Keratinocyte (primary cell): ENCODE measurements at regions not wholly inside any gene's neighbourhood (a gene's known extent, or its start where the extent isn't known, plus 50 kb on each side); places are given as distances from the start of the nearest gene placed in this dataset.

ENCODE experiments used
- DNase-seq: peaks from one replicate; pipeline ENCODE4 v3.0.0-alpha.2; 2011; ENCODE audit warnings: low read depth, missing footprints, low spot score
- FAIRE-seq: peaks from 2 replicates; lab custom pipeline; 2011; peaks lifted over from hg19 to GRCh38; lab: Jason Lieb, UNC
- H2AFZ ChIP-seq: 2 replicates; pipeline ENCODE4 v1.6.0; 2012; ENCODE audit warnings: low read length, control low read depth, inconsistent platforms; ENCODE audit not compliant: control insufficient read depth
- H3K27ac ChIP-seq: 2 replicates; pipeline ENCODE4 v1.5.1; 2011; ENCODE audit warnings: low read length; ENCODE audit not compliant: control insufficient read depth, insufficient read depth
- H3K27me3 ChIP-seq: 3 replicates; pipeline ENCODE4 v1.6.0; 2011; ENCODE audit warnings: low read length; ENCODE audit not compliant: control insufficient read depth, insufficient read depth; ENCODE audit errors: extremely low read depth
- H3K36me3 ChIP-seq, 2 experiments: 2 replicates in 1 of 2; 3 replicates in 1 of 2; pipeline ENCODE4 v1.5.1; 2011; ENCODE audit warnings: low read length in 2 of 2, mild to moderate bottlenecking in 1 of 2; ENCODE audit not compliant: control insufficient read depth in 2 of 2, insufficient read depth in 2 of 2; ENCODE audit errors: extremely low read depth in 1 of 2
- H3K4me1 ChIP-seq: 3 replicates; pipeline ENCODE4 v1.5.1; 2011; ENCODE audit warnings: low read length; ENCODE audit not compliant: control insufficient read depth, insufficient read depth; ENCODE audit errors: extremely low read depth
- H3K4me2 ChIP-seq: 3 replicates; pipeline ENCODE4 v1.6.0; 2011; ENCODE audit warnings: low read depth, low read length; ENCODE audit not compliant: control insufficient read depth, insufficient read depth; ENCODE audit errors: extremely low read depth
- H3K4me3 ChIP-seq, 3 experiments: fragments of 200-600 bp in 1 of 3; sonication (generic) in 1 of 3; 2 replicates in 2 of 3; 3 replicates in 1 of 3; pipeline ENCODE4 v1.5.1; 2011 to 2016; ENCODE audit warnings: low read length in 3 of 3, mild to moderate bottlenecking in 3 of 3, control low read depth in 2 of 3, inconsistent platforms in 1 of 3, low read depth in 1 of 3, mixed read lengths in 1 of 3, mixed run types in 1 of 3, moderate library complexity in 1 of 3; ENCODE audit not compliant: control insufficient read depth in 2 of 3, insufficient read depth in 2 of 3; ENCODE audit errors: extremely low read depth in 1 of 3
- H3K79me2 ChIP-seq: 2 replicates; pipeline ENCODE4 v1.6.0; 2012; ENCODE audit warnings: low read length; ENCODE audit not compliant: control insufficient read depth, insufficient read depth
- H3K9ac ChIP-seq: 3 replicates; pipeline ENCODE4 v1.6.0; 2011; ENCODE audit warnings: low read length; ENCODE audit not compliant: control insufficient read depth, insufficient read depth; ENCODE audit errors: extremely low read depth
- H3K9me1 ChIP-seq: 3 replicates; pipeline ENCODE4 v1.6.0; 2011; ENCODE audit warnings: low read length; ENCODE audit not compliant: control insufficient read depth, insufficient read depth; ENCODE audit errors: extremely low read depth
- H3K9me3 ChIP-seq: 2 replicates; pipeline ENCODE4 v1.5.1; 2012; ENCODE audit warnings: low read depth, low read length; ENCODE audit not compliant: control insufficient read depth
- H4K20me1 ChIP-seq: 3 replicates; pipeline ENCODE4 v1.6.0; 2011; ENCODE audit warnings: low read length; ENCODE audit not compliant: control insufficient read depth, insufficient read depth; ENCODE audit errors: extremely low read depth
- CTCF ChIP-seq, 3 experiments: IDR thresholded peaks in 1 of 3; conservative IDR thresholded peaks in 1 of 3; optimal IDR thresholded peaks in 1 of 3; 2 replicates in 2 of 3; 3 replicates in 1 of 3; pipeline versions ENCODE3 to v1.5.1; 2011; ENCODE audit warnings: low read length in 3 of 3, mild to moderate bottlenecking in 3 of 3, moderate library complexity in 2 of 3, control low read depth in 1 of 3, inconsistent platforms in 1 of 3; ENCODE audit not compliant: insufficient read depth in 2 of 3; ENCODE audit errors: extremely low read depth in 1 of 3
- EZH2 ChIP-seq: IDR thresholded peaks from one replicate; pipeline ENCODE4 v1.6.1; 2012; ENCODE audit warnings: inconsistent platforms, mild to moderate bottlenecking, low read length, moderate library complexity
- dilution Hi-C: fragments of 300-500 bp; cut with MboI; formaldehyde crosslinking; loops from one replicate; pipeline ENCODE4 v1.7.0; 2020; ENCODE audit warnings: low sequenced_read_pairs; ENCODE audit not compliant: extremely low pct_ligation_motif_present

GRCh38 chr2:41119489-41119888 is 667.6 kb upstream of the SLC8A1 start:
- TF ChIP-seq EZH2 (no peak), CTCF (optimal IDR thresholded peaks at IDR 0.05 in 1 of 3, IDR thresholded peaks at IDR 0.05 in 1 of 3, conservative IDR thresholded peaks at IDR 0.05 in 1 of 3; ENCODE audit: extremely low read depth in 1 of 3, insufficient read depth in 2 of 3, low read length in 3 of 3) (no peak)
- no peaks in the 10 kb centered on the region for H4K20me1 ChIP-seq
- H2AFZ ChIP-seq: no peak overlapping the region
- DNase-seq: no peak
- no peaks in the 10 kb centered on the region for H3K79me2 ChIP-seq
- FAIRE-seq: no peak
- H3K27ac ChIP-seq: no peak overlapping the region
- H3K9me1 ChIP-seq: no peaks in the 10 kb centered on the region
- no peak overlapping the region for H3K4me3 ChIP-seq
- H3K36me3 ChIP-seq: no peaks in the 10 kb centered on the region
- H3K4me2 ChIP-seq: no peak overlapping the region
- H3K4me1 ChIP-seq: no peaks in the 10 kb centered on the region
- no peaks in the 10 kb centered on the region for H3K27me3 ChIP-seq
- no peak overlapping the region for H3K9ac ChIP-seq
- dilution Hi-C loops: no loop called here
- H3K9me3 ChIP-seq: no peaks in the 10 kb centered on the region

DNA sequence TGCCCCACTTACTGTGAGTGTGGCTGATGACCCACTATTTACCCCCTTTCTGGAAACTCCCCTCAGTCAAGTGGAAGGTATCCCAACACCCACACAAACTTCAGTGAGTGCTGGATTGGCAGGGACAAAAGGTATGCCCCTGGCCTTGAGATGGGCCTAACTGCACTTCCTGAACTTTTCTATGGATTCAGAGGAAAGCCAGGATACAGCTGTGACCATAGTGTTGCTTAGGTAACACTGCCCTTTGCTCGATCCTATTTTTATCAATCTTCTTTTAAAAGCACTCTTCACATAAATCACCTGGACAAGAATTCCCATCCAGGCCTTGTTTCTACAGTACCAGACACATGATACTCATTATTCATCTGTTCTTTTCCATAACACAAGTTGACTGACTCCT is 671.5 kb upstream of the SLC8A1 start:
- FAIRE-seq: no peak
- no peak overlapping the region for H2AFZ ChIP-seq
- H4K20me1 ChIP-seq: no peaks in the 10 kb centered on the region
- H3K9ac ChIP-seq: no peak overlapping the region
- no peaks in the 10 kb centered on the region for H3K27me3 ChIP-seq
- no peak overlapping the region for H3K4me2 ChIP-seq
- H3K4me3 ChIP-seq: no peak overlapping the region
- no peaks in the 10 kb centered on the region for H3K36me3 ChIP-seq
- DNase-seq: no peak
- no peak overlapping the region for H3K27ac ChIP-seq
- H3K9me1 ChIP-seq: no peaks in the 10 kb centered on the region
- H3K79me2 ChIP-seq: no peaks in the 10 kb centered on the region
- no peaks in the 10 kb centered on the region for H3K4me1 ChIP-seq
- TF ChIP-seq CTCF (optimal IDR thresholded peaks at IDR 0.05 in 1 of 3, IDR thresholded peaks at IDR 0.05 in 1 of 3, conservative IDR thresholded peaks at IDR 0.05 in 1 of 3; ENCODE audit: extremely low read depth in 1 of 3, insufficient read depth in 2 of 3, low read length in 3 of 3) (no peak), EZH2 (no peak)
- no peaks in the 10 kb centered on the region for H3K9me3 ChIP-seq
- dilution Hi-C loops: no loop called here
